ENCODE measurements at regions not wholly inside any gene's neighbourhood (a gene's known extent, or its start where the extent isn't known, plus 50 kb on each side); places are given as distances from the start of the nearest gene placed in this dataset.

DNA sequence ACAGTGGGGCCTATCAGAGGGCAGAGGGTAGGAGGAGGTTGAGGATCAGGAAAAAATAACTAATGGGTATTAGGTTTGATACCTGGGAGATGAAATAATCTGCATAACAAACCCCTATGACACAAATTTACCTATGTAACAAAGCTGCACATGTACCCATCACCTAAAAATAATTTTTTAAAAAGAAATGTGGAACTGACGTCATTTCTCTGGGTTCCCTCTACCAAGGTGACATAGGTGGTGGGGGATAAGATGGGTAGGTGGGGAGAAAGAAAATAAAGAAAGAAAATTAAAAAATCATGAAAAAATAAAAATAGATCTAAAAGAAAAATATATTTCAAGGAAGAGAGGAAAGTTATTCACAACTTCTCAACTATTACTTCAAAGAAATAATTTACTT, 153.1 kb upstream of the SORCS1 start:
- no peak overlapping the region for H3K4me3 ChIP-seq (ENCODE audit: low read length)
- no peak overlapping the region for H3K9ac ChIP-seq (ENCODE audit: low read length)
- no peaks in the 10 kb centered on the region for H3K4me1 ChIP-seq (ENCODE audit: control insufficient read depth, insufficient read depth, low read length)
- no peaks in the 10 kb centered on the region for H3K36me3 ChIP-seq (ENCODE audit: control insufficient read depth, insufficient read depth, low read length)
- H3K9me3 ChIP-seq (ENCODE audit: control insufficient read depth, low read length) = no peaks in the 10 kb centered on the region
- no peaks in the 10 kb centered on the region for H3K27me3 ChIP-seq (ENCODE audit: control insufficient read depth, insufficient read depth, low read length)

GRCh38 chr10:107303203-107303602, 138.7 kb upstream of the SORCS1 start:
- Histone ChIP-seq H3K9me3 (ENCODE audit: control insufficient read depth, low read length) (no peaks in the 10 kb centered on the region), H3K9ac (ENCODE audit: low read length) (no peak overlapping the region), H3K4me3 (ENCODE audit: low read length) (no peak overlapping the region), H3K27me3 (ENCODE audit: control insufficient read depth, insufficient read depth, low read length) (no peaks in the 10 kb centered on the region), H3K36me3 (ENCODE audit: control insufficient read depth, insufficient read depth, low read length) (no peaks in the 10 kb centered on the region), H3K4me1 (ENCODE audit: control insufficient read depth, insufficient read depth, low read length) (no peaks in the 10 kb centered on the region)

DNA sequence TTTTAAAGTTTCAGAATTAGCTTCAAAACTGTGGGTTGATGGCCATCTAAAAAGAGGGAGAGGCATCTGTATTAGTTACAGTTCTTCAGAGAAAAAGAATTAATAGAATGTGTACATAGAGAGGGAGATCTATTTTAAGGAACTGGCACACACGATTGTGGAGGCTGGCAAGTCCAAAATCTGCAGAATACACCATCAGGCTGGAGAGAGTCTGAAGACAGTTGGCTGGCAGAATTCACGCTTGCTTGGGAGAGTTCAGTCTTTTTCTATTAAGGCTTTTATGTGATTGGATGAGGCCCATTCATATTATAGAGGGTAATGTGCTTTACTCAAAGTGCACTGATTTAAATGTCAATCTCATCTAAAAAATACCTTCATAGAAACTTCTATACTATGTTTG, 135.1 kb upstream of the SORCS1 start:
- no peak overlapping the region for H3K9ac ChIP-seq (ENCODE audit: low read length)
- H3K4me1 ChIP-seq (ENCODE audit: control insufficient read depth, insufficient read depth, low read length) = no peaks in the 10 kb centered on the region
- no peaks in the 10 kb centered on the region for H3K36me3 ChIP-seq (ENCODE audit: control insufficient read depth, insufficient read depth, low read length)
- H3K4me3 ChIP-seq (ENCODE audit: low read length) = no peak overlapping the region
- H3K9me3 ChIP-seq (ENCODE audit: control insufficient read depth, low read length) = no peaks in the 10 kb centered on the region
- H3K27me3 ChIP-seq (ENCODE audit: control insufficient read depth, insufficient read depth, low read length) = no peaks in the 10 kb centered on the region

GRCh38 chr10:107284187-107284586, 119.7 kb upstream of the SORCS1 start:
- Histone ChIP-seq H3K9ac (ENCODE audit: low read length) (no peak overlapping the region), H3K9me3 (ENCODE audit: control insufficient read depth, low read length) (no peaks in the 10 kb centered on the region), H3K27me3 (ENCODE audit: control insufficient read depth, insufficient read depth, low read length) (no peaks in the 10 kb centered on the region), H3K4me3 (ENCODE audit: low read length) (no peak overlapping the region), H3K36me3 (ENCODE audit: control insufficient read depth, insufficient read depth, low read length) (no peaks in the 10 kb centered on the region), H3K4me1 (ENCODE audit: control insufficient read depth, insufficient read depth, low read length) (no peaks in the 10 kb centered on the region)

- Histone ChIP-seq H3K4me3 (ENCODE audit: low read length) (no peak overlapping the region), H3K27me3 (ENCODE audit: control insufficient read depth, insufficient read depth, low read length) (no peaks in the 10 kb centered on the region), H3K4me1 (ENCODE audit: control insufficient read depth, insufficient read depth, low read length) (no peaks in the 10 kb centered on the region), H3K9me3 (ENCODE audit: control insufficient read depth, low read length) (no peaks in the 10 kb centered on the region), H3K9ac (ENCODE audit: low read length) (no peak overlapping the region), H3K36me3 (ENCODE audit: control insufficient read depth, insufficient read depth, low read length) (no peaks in the 10 kb centered on the region)
These were observed 115.8 kb upstream of the SORCS1 start for GRCh38 chr10:107280293-107280692.

GRCh38 chr10:107277591-107277990, 113.1 kb upstream of the SORCS1 start:
- Histone ChIP-seq H3K4me3 (ENCODE audit: low read length) (no peak overlapping the region), H3K36me3 (ENCODE audit: control insufficient read depth, insufficient read depth, low read length) (no peaks in the 10 kb centered on the region), H3K9ac (ENCODE audit: low read length) (no peak overlapping the region), H3K4me1 (ENCODE audit: control insufficient read depth, insufficient read depth, low read length) (no peaks in the 10 kb centered on the region), H3K27me3 (ENCODE audit: control insufficient read depth, insufficient read depth, low read length) (no peaks in the 10 kb centered on the region), H3K9me3 (ENCODE audit: control insufficient read depth, low read length) (no peaks in the 10 kb centered on the region)

DNA sequence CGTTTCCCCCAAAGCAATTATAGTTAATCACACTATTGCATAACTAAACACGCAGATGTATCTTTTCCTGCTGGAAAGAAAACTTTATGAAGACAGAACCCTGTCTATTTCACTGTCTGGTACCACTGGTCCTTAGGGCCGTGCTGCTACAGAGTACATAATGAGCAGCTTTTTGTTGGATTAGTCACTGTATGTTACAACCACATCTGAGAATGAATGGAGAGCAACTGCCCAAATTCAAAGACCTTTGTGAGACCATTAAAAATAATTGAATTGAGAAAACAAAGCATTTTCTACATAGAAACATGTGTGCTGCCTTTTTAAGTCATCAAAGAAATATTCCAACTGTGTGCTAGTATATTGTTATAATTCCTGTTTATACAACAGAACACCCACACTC, 111.3 kb upstream of the SORCS1 start:
- Histone ChIP-seq H3K27me3 (ENCODE audit: control insufficient read depth, insufficient read depth, low read length) (no peaks in the 10 kb centered on the region), H3K4me1 (ENCODE audit: control insufficient read depth, insufficient read depth, low read length) (no peaks in the 10 kb centered on the region), H3K36me3 (ENCODE audit: control insufficient read depth, insufficient read depth, low read length) (no peaks in the 10 kb centered on the region), H3K9me3 (ENCODE audit: control insufficient read depth, low read length) (no peaks in the 10 kb centered on the region), H3K4me3 (ENCODE audit: low read length) (no peak overlapping the region), H3K9ac (ENCODE audit: low read length) (no peak overlapping the region)

- Histone ChIP-seq H3K27me3 (ENCODE audit: control insufficient read depth, insufficient read depth, low read length) (no peaks in the 10 kb centered on the region), H3K9me3 (ENCODE audit: control insufficient read depth, low read length) (no peaks in the 10 kb centered on the region), H3K4me1 (ENCODE audit: control insufficient read depth, insufficient read depth, low read length) (no peaks in the 10 kb centered on the region), H3K4me3 (ENCODE audit: low read length) (no peak overlapping the region), H3K9ac (ENCODE audit: low read length) (no peak overlapping the region), H3K36me3 (ENCODE audit: control insufficient read depth, insufficient read depth, low read length) (no peaks in the 10 kb centered on the region)
These were observed 105.1 kb upstream of the SORCS1 start for GRCh38 chr10:107269626-107270025.

DNA sequence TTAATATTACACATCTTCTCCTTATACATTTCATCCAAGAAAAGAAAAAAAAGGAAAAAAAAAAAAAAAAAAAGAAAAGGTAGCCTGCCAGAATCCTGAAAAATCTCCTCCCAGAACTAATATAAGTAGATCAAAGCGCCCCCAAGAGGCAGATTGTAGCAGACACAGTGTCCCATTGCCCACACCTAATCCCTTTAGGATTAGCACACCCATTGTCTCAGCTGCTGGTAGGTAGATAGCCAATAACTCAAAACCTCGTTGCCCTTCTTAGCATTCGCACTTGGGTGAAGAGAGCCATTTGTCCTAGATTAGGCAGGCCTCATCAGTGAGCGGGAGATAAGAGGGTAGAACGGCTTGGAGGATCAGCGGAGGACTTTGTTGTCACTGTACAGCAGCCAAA, 100.2 kb upstream of the SORCS1 start:
- H3K9ac ChIP-seq (ENCODE audit: low read length) = no peak overlapping the region
- no peak overlapping the region for H3K4me3 ChIP-seq (ENCODE audit: low read length)
- no peaks in the 10 kb centered on the region for H3K27me3 ChIP-seq (ENCODE audit: control insufficient read depth, insufficient read depth, low read length)
- H3K4me1 ChIP-seq (ENCODE audit: control insufficient read depth, insufficient read depth, low read length) = no peaks in the 10 kb centered on the region
- no peaks in the 10 kb centered on the region for H3K36me3 ChIP-seq (ENCODE audit: control insufficient read depth, insufficient read depth, low read length)
- H3K9me3 ChIP-seq (ENCODE audit: control insufficient read depth, low read length) = no peaks in the 10 kb centered on the region

DNA sequence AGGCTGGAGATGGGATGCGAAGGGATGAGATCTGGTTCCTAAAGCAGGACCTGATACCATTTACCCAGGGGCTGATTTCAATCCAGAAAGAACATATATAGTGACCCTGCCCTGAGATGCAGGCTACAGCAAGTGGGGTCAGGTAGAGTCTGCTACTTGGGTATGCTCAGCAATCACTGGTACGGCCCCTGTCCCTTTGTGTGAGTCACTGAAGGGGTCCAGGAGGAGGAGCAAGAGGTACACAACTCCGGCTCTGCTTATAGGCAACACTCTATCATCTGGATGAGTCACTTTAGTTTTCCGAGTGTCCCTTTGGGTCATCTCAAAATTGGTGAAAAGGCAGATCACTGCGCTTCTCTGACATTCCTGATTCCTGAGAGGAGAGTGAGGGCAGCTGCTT, 79.6 kb upstream of the SORCS1 start:
- Histone ChIP-seq H3K9me3 (ENCODE audit: control insufficient read depth, low read length) (no peaks in the 10 kb centered on the region), H3K9ac (ENCODE audit: low read length) (no peak overlapping the region), H3K4me1 (ENCODE audit: control insufficient read depth, insufficient read depth, low read length) (no peaks in the 10 kb centered on the region), H3K4me3 (ENCODE audit: low read length) (no peak overlapping the region), H3K27me3 (ENCODE audit: control insufficient read depth, insufficient read depth, low read length) (no peaks in the 10 kb centered on the region), H3K36me3 (ENCODE audit: control insufficient read depth, insufficient read depth, low read length) (no peaks in the 10 kb centered on the region)

- Histone ChIP-seq H3K9ac (ENCODE audit: low read length) (no peak overlapping the region), H3K27me3 (ENCODE audit: control insufficient read depth, insufficient read depth, low read length) (no peaks in the 10 kb centered on the region), H3K4me1 (ENCODE audit: control insufficient read depth, insufficient read depth, low read length) (no peaks in the 10 kb centered on the region), H3K36me3 (ENCODE audit: control insufficient read depth, insufficient read depth, low read length) (no peaks in the 10 kb centered on the region), H3K9me3 (ENCODE audit: control insufficient read depth, low read length) (no peaks in the 10 kb centered on the region), H3K4me3 (ENCODE audit: low read length) (no peak overlapping the region)
These were observed 73.8 kb upstream of the SORCS1 start for GRCh38 chr10:107238275-107238674.

DNA sequence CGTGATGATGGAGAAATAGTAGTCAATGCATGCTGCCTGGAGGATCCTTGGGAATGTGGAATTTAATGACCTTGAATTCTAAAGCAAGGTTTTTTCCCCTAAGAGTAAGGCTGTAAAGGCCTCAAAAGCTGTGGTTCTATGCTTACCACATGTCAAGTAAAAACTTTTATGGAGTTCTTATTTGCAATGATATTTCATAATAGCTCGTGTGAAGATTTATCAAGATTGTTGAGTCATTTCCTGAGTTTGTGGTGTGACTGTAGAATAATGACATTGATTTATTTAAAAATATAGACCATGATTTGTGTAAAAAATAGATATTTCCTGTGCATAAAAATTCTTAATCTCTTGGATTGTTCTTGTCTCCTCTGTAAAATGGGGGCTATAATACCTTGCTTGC, 67.5 kb upstream of the SORCS1 start:
- no peak overlapping the region for H3K4me3 ChIP-seq (ENCODE audit: low read length)
- no peaks in the 10 kb centered on the region for H3K9me3 ChIP-seq (ENCODE audit: control insufficient read depth, low read length)
- H3K9ac ChIP-seq (ENCODE audit: low read length) = no peak overlapping the region
- no peaks in the 10 kb centered on the region for H3K4me1 ChIP-seq (ENCODE audit: control insufficient read depth, insufficient read depth, low read length)
- no peaks in the 10 kb centered on the region for H3K27me3 ChIP-seq (ENCODE audit: control insufficient read depth, insufficient read depth, low read length)
- H3K36me3 ChIP-seq (ENCODE audit: control insufficient read depth, insufficient read depth, low read length) = no peaks in the 10 kb centered on the region

GRCh38 chr10:107230887-107231286, 66.4 kb upstream of the SORCS1 start:
- H3K4me3 ChIP-seq (ENCODE audit: low read length) = no peak overlapping the region
- H3K9ac ChIP-seq (ENCODE audit: low read length) = no peak overlapping the region
- no peaks in the 10 kb centered on the region for H3K36me3 ChIP-seq (ENCODE audit: control insufficient read depth, insufficient read depth, low read length)
- no peaks in the 10 kb centered on the region for H3K9me3 ChIP-seq (ENCODE audit: control insufficient read depth, low read length)
- H3K27me3 ChIP-seq (ENCODE audit: control insufficient read depth, insufficient read depth, low read length) = no peaks in the 10 kb centered on the region
- H3K4me1 ChIP-seq (ENCODE audit: control insufficient read depth, insufficient read depth, low read length) = no peaks in the 10 kb centered on the region

Measured in mucosa of stomach (tissue), 1 donor.